Trophoblast cell (in vitro differentiated cells and primary cell): ENCODE measurements at regions not wholly inside any gene's neighbourhood (a gene's known extent, or its start where the extent isn't known, plus 50 kb on each side); places are given as distances from the start of the nearest gene placed in this dataset.
"Not testable (repeated sequence)": the region's sequence is repeated elsewhere in the genome, so short reads cannot be mapped to it uniquely, and the experiment has no call there.

Experiments used
- DNase-seq, 2 donors: peaks; one replicate each; pipeline ENCODE4 v3.0.0-alpha.2; 2016
- H2AFZ ChIP-seq: 2 replicates; pipeline ENCODE4 v1.6.1; 2013; ENCODE audit warnings: low read length, moderate library complexity, mild to moderate bottlenecking; ENCODE audit not compliant: insufficient read depth, poor library complexity
- H2AK5ac ChIP-seq: 2 replicates; pipeline ENCODE4 v1.6.1; 2013; ENCODE audit warnings: mild to moderate bottlenecking, low read length
- H2BK120ac ChIP-seq: 2 replicates; pipeline ENCODE4 v1.6.1; 2013; ENCODE audit warnings: low read length, mild to moderate bottlenecking, moderate library complexity; ENCODE audit not compliant: insufficient read depth, poor library complexity
- H2BK12ac ChIP-seq: 2 replicates; pipeline ENCODE4 v1.6.1; 2013; ENCODE audit warnings: mild to moderate bottlenecking, low read length, moderate library complexity
- H2BK5ac ChIP-seq: 2 replicates; pipeline ENCODE4 v1.6.1; 2013; ENCODE audit warnings: low read length, low read depth, moderate library complexity, mild to moderate bottlenecking; ENCODE audit not compliant: poor library complexity
- H3K14ac ChIP-seq: 2 replicates; pipeline ENCODE4 v1.6.1; 2013; ENCODE audit warnings: mild to moderate bottlenecking, low read length
- H3K18ac ChIP-seq: 2 replicates; pipeline ENCODE4 v1.6.1; 2013; ENCODE audit warnings: mild to moderate bottlenecking, low read length
- H3K23ac ChIP-seq: 2 replicates; pipeline ENCODE4 v1.6.1; 2013; ENCODE audit warnings: low read length
- H3K27ac ChIP-seq: 2 replicates; pipeline ENCODE4 v1.5.1; 2013; ENCODE audit warnings: low read depth, mild to moderate bottlenecking, inconsistent platforms, low read length, moderate library complexity
- H3K27me3 ChIP-seq: 2 replicates; pipeline ENCODE4 v1.6.1; 2013; ENCODE audit warnings: inconsistent platforms, mild to moderate bottlenecking, low read length, moderate library complexity; ENCODE audit not compliant: insufficient read depth
- H3K36me3 ChIP-seq, 2 experiments: 1 replicate in 1 of 2; 2 replicates in 1 of 2; pipeline ENCODE4 v1.6.1; 2013; ENCODE audit warnings: low read length in 2 of 2, mild to moderate bottlenecking in 2 of 2, moderate library complexity in 1 of 2; ENCODE audit not compliant: insufficient read depth in 2 of 2, control insufficient read depth in 1 of 2
- H3K4ac ChIP-seq: 2 replicates; pipeline ENCODE4 v1.6.1; 2013; ENCODE audit warnings: low read depth, mild to moderate bottlenecking, low read length, moderate library complexity
- H3K4me1 ChIP-seq, 2 experiments: 1 replicate in 1 of 2; 2 replicates in 1 of 2; pipeline ENCODE4 v1.6.1; 2013; ENCODE audit warnings: low read length in 2 of 2, mild to moderate bottlenecking in 2 of 2, moderate library complexity in 1 of 2; ENCODE audit not compliant: insufficient read depth in 2 of 2, control insufficient read depth in 1 of 2
- H3K4me2 ChIP-seq: 2 replicates; pipeline ENCODE4 v1.6.1; 2013; ENCODE audit warnings: inconsistent platforms, mild to moderate bottlenecking, low read length, moderate library complexity
- H3K4me3 ChIP-seq: 2 replicates; pipeline ENCODE4 v1.5.1; 2013; ENCODE audit warnings: mild to moderate bottlenecking, low read depth, low read length, inconsistent platforms
- H3K79me1 ChIP-seq: one replicate; pipeline ENCODE4 v1.6.1; 2013; ENCODE audit warnings: low read length
- H3K79me2 ChIP-seq: 2 replicates; pipeline ENCODE4 v1.6.1; 2013; ENCODE audit warnings: low read length, mild to moderate bottlenecking; ENCODE audit not compliant: control insufficient read depth, insufficient read depth, poor library complexity
- H3K9ac ChIP-seq: 2 replicates; pipeline ENCODE4 v1.6.1; 2013; ENCODE audit warnings: mild to moderate bottlenecking, low read length
- H3K9me3 ChIP-seq: 2 replicates; pipeline ENCODE4 v1.6.1; 2013; ENCODE audit warnings: low read depth, mild to moderate bottlenecking, control low read depth, inconsistent platforms, low read length; ENCODE audit not compliant: insufficient read depth
- H4K12ac ChIP-seq: 2 replicates; pipeline ENCODE4 v1.6.1; 2013; ENCODE audit warnings: low read depth, mild to moderate bottlenecking, low read length, moderate library complexity
- H4K8ac ChIP-seq: 2 replicates; pipeline ENCODE4 v1.6.1; 2013; ENCODE audit warnings: low read depth, mild to moderate bottlenecking, low read length, moderate library complexity
- H4K91ac ChIP-seq: one replicate; pipeline ENCODE4 v1.6.1; 2013; ENCODE audit warnings: low read depth, mild to moderate bottlenecking, low read length, moderate library complexity
- WGBS: extraction: QIAGEN DNeasy Blood & Tissue Kit; methylation state at CpG from one replicate; pipeline ENCODE4 v1.1.7; 2013; ENCODE audit warnings: missing lambda C conversion rate; ENCODE audit not compliant: insufficient read length, insufficient coverage; ENCODE audit errors: extremely low coverage; 5-methylcytosine and 5-hydroxymethylcytosine counted together

DNA sequence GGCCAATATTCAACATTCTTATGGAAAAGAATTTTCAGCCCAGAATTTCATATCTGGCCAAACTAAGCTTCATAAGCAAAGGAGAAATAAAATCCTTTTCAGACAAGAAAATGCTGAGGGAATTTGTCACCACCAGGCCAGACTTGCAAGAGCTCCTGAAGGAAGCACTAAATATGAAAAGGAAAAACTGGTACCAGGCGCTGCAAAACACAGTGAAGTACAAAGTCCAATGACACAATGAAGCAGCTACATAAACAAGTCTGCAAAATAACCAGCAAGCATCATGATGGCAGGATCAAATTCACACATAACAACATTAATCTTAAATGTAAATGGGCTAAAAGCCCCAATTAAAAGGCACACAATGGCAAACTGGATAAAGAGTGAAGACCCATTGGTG, 126.2 kb downstream of the MTERF1 start:
- DNase-seq, H3K4ac ChIP-seq, H3K14ac ChIP-seq, H3K79me2 ChIP-seq, H3K79me1 ChIP-seq, H3K9ac ChIP-seq, H4K8ac ChIP-seq, H2BK5ac ChIP-seq, H4K91ac ChIP-seq, H3K4me2 ChIP-seq, H4K12ac ChIP-seq, H3K27me3 ChIP-seq, H2BK120ac ChIP-seq, H3K27ac ChIP-seq, H3K23ac ChIP-seq, H3K36me3 ChIP-seq, H3K4me3 ChIP-seq, H3K9me3 ChIP-seq, H2AFZ ChIP-seq, H2AK5ac ChIP-seq, H3K18ac ChIP-seq, H2BK12ac ChIP-seq, H3K4me1 ChIP-seq: not testable (repeated sequence)
- WGBS: no CpG with 5 or more reads among the region's 1 CpG

GRCh38 chr7:91755121-91755520, 125.4 kb downstream of the MTERF1 start:
- not testable (repeated sequence) for H2BK5ac ChIP-seq, H3K14ac ChIP-seq, H2AK5ac ChIP-seq, H3K4ac ChIP-seq, H3K18ac ChIP-seq, H3K79me1 ChIP-seq, H3K36me3 ChIP-seq, H3K4me1 ChIP-seq, H3K79me2 ChIP-seq, H2AFZ ChIP-seq, H3K4me3 ChIP-seq, DNase-seq, H2BK120ac ChIP-seq, H3K9me3 ChIP-seq, H4K12ac ChIP-seq, H3K4me2 ChIP-seq, H2BK12ac ChIP-seq, H3K27me3 ChIP-seq, H4K91ac ChIP-seq, H3K27ac ChIP-seq, H3K23ac ChIP-seq, H4K8ac ChIP-seq, H3K9ac ChIP-seq

DNA sequence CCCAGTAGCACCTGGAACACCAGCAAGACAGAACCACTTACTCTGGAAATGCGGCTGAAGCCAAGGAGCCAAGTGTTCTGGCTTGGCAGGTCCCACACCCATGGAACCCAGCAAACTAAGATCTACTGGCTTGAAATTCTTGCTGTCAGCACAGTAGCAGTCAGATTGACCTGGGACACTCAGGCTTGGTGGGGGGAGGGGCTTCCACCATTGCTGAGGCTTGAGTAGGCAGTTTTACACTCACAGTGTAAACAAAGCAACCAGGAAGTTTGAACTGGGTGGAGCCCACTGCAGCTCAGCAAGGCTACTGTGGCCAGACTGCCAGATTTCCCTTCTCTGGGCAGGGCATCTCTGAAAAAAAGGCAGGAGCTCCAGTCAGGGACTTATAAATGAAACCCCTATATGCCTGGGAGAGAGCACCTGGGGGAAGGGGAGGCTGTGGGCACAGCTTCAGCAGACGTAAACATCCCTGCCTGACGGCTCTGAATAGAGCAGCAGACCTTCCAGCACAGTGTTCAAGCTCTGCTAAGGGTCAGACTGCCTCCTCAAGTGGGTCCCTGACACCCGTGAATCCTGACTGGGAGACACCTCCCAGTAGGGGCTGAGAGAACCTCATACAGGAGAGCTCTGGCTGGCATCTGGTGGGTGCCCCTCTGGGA, 121.2 kb downstream of the MTERF1 start:
- Histone ChIP-seq H4K91ac (no peak overlapping the region), H3K79me2 (no peaks in the 10 kb centered on the region), H2BK5ac (no peak overlapping the region), H3K27me3 (no peaks in the 10 kb centered on the region), H3K79me1 (no peaks in the 10 kb centered on the region), H3K4me3 (no peak overlapping the region), H2AFZ (no peak overlapping the region), H3K4ac (no peak overlapping the region), H3K4me1 (no peaks in the 10 kb centered on the region), H3K18ac (no peak overlapping the region), H3K14ac (no peak overlapping the region), H4K8ac (no peak overlapping the region), H3K27ac (no peak overlapping the region), H3K4me2 (no peak overlapping the region), H3K9me3 (no peaks in the 10 kb centered on the region), H3K23ac (no peak overlapping the region), H3K36me3 (no peaks in the 10 kb centered on the region), H3K9ac (no peak overlapping the region), H2AK5ac (no peak overlapping the region), H2BK12ac (no peak overlapping the region), H4K12ac (no peak overlapping the region), H2BK120ac (no peak overlapping the region)
- WGBS: no CpG with 5 or more reads among the region's 4 CpGs
- no peak for DNase-seq

DNA sequence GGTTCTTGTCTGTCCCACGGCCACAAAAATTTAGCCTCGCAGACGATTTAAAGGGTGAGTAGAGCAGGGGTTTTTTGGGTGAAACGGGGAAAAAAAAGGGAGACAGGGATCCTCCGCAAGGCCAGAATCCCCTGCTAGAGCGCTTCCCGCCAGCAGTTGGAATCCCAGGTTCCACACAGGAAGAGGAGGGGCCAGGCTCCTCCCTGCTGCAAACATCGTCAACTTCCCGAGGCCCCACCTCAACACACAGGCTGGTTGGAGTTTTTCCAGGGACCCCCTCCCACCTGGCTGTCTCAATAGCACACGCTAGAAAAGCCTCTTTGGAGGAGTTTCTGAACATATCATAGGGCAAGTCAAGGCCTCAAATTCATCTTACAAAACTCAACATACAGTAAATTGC, 112.7 kb downstream of the MTERF1 start:
- Histone ChIP-seq H3K23ac (no peak overlapping the region), H4K12ac (no peak overlapping the region), H3K27me3 (no peaks in the 10 kb centered on the region), H3K18ac (no peak overlapping the region), H3K4me2 (no peak overlapping the region), H2AFZ (no peak overlapping the region), H2BK5ac (no peak overlapping the region), H3K4me3 (no peak overlapping the region), H2BK12ac (no peak overlapping the region), H3K14ac (no peak overlapping the region), H3K4ac (no peak overlapping the region), H2AK5ac (no peak overlapping the region), H3K9me3 (no peaks in the 10 kb centered on the region), H3K79me2 (no peaks in the 10 kb centered on the region), H4K91ac (no peak overlapping the region), H2BK120ac (no peak overlapping the region), H3K79me1 (no peaks in the 10 kb centered on the region), H4K8ac (no peak overlapping the region), H3K36me3 (no peaks in the 10 kb centered on the region), H3K4me1 (no peaks in the 10 kb centered on the region), H3K27ac (no peak overlapping the region), H3K9ac (no peak overlapping the region)
- WGBS: no CpG with 5 or more reads among the region's 10 CpGs
- no peak for DNase-seq
